ENCODE measurements at regions not wholly inside any gene's neighbourhood (a gene's known extent, or its start where the extent isn't known, plus 50 kb on each side); places are given as distances from the start of the nearest gene placed in this dataset.

DNA sequence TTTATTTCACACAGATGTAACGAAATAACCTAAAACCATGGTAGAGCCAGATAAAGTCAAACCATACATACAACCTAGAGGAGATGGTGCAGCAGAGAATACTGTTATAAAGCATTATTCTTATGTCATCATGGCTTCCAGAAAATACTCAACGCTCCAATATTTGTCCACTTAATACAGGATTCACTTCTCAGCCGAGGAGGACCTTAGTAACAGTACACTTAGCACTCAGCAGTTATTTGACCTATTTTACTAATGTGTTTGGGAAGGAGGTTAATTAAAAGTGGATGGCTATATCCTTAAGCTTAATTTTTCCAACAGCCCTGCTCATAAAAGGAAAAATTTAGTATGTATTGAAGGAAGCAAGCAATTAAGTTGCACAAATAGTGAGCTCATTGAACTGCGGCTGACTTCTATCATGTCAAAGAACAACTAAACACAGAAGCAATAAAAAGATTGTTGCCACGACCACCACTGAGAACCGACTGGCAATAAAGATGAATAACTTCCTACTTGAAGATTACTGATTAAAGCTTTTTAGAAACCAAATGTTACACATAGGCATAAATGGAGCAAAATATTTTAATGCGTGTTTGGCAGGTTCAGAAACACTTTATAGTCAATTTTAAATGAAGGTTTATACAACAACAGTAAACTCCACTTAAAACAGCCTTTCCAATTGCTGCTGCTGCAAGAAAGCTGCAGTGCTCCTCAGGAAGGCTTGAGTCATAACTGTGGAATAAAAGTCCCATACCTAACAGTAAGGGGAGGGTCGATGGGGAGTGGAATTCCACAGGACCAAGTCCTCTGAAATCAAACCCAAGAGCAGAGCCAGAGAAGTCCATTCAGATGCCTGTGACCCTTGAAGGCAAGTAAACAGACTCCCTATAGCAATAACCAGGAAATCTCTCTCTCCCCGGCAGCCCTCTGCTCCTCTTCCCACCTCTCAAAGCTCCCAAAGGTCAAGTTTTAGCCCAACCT, 218.9 kb upstream of the CDKN3 start:
- no peak for DNase-seq

DNA sequence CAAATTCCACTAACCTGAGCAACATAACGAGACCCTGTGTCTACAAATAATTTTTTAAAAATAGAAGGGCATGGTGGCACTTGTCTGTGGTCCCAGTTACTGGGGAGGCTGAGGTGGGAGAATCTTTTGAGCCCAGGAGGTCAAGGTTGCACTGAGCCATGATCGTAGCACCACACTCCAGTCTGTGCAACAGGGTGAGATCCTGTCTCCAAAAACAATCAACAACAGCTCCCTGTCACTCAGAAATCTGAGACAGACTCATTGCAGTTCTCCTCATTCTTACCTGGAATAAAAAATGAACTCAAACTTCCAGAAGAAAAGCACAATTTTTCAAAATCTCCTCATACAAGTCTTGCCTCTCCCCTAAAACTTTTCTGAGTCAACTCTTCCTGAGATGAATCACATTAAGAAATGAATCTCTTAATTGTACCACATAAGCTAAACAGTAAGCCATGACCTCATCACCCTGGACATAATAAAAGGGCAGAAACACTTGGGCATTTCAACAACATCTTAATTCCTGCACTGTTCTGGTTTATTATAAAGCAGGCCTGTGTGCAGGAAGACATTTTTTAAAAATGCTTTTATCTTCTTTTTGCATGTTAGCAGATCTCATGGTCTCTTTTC, 214.3 kb upstream of the CDKN3 start:
- no peak for DNase-seq

DNA sequence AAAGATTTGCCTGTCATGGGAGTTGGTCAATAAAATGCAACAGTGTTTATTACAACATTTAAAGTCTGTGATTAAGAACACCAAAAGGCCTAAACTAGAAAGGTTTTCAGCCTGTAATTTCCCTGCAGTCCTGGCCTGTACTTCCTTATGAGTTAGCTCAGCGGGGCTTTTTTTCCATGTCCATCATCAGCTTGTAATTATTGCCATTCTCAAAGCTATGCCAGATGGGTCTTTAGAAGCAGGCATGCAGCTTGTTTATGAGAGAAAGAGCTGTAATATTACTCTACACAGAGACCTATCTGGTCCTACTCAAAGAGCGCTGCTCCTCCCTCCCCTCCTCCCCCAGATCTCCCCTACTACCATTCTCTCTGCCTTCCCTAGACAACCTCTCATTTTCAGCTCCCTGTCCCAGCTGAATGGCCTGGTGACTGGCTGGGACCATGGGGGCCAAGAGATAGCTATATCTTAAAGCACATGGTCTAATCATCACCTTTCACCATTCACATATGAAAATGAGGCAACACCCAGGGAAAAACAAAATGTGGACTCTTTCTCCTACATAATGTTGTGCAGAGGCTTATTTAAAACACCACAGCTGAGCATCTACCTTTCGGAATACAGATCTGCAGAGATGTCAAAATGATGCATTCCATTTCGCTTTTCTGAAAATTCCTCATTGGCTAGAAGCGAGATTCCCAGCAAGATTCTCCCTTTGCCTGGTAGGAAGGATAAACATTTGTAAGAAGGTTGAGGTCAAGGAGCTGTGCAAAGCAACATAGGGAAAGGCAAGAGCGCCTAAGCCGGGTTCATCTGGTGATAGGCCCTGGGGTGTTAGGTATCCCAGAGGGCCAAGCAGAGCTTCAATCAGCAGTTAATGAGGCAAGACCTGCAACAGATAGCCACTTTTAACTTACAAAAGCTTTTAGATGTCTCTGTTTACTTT, 209.7 kb upstream of the CDKN3 start:
- peak; percentile 96 for DNase-seq

GRCh38 chr14:54188064-54188666, 208.6 kb upstream of the CDKN3 start:
- DNase-seq = no peak

DNA sequence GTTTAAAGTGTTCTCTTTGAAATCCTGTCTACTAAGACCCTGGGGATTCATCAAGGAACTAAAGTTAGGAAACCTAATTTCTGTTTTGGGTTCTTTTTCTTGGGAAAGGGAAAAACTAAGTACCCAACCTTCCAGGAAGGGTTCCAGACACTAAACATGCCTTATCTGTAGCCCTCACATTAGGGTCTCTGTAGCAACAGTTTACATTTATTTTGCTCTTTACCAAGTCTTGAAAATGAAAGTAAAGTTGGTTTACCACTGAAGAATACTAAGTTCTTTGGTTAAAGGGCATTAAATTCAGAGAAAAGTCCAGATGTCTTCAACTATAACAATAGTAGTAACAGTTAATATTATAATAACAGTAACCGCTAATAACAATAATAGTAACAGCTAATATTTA, 207.5 kb upstream of the CDKN3 start:
- no peak for DNase-seq

- no peak for DNase-seq
Measured at GRCh38 chr14:54189748-54190354, 207.0 kb upstream of the CDKN3 start.

- DNase-seq = no peak
Measured at GRCh38 chr14:54191846-54192245, 205.0 kb upstream of the CDKN3 start.

GRCh38 chr14:54192610-54193009, 204.2 kb upstream of the CDKN3 start:
- DNase-seq = no peak

GRCh38 chr14:54193871-54194270, 202.9 kb upstream of the CDKN3 start:
- DNase-seq = no peak

DNA sequence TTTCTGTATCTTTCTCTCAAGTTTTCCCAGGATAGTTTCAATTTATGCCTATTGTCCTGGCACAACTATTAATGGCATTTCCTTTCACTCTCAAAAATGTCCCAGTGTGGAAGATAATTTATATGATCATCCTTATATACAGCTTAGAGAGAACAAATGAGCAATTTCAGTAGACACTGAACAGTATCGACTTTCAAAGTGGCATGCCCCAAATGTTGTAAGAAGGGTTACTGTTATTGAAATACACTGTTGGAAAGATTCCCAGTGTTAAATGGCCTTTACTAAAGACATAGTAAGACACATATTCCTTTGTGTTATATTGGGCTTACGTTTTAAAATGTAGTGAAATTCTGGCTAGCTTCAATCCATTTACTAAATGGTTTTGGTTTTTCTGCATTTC, 202.3 kb upstream of the CDKN3 start:
- DNase-seq = no peak

GRCh38 chr14:54197369-54197768, 199.4 kb upstream of the CDKN3 start:
- no peak for DNase-seq

- no peak for DNase-seq
Measured at GRCh38 chr14:54200726-54201125, 196.1 kb upstream of the CDKN3 start.

DNA sequence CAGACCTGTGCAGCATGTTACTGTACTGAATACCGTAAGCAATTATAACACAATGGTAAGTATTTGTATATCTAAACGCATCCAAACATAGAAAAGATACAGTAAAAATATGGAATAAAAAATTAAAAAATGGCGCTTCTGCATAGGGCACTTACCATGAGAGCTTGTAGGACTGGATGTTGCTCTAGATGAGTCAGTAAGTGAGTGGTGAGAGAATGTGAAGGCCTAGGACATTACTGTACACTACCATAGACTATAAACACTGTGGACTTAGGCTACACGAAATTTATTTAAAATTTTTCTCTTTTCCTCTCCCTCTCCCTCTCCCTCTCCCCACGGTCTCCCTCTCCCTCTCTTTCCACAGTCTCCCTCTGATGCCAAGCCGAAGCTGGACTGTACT, 194.5 kb upstream of the CDKN3 start:
- DNase-seq = no peak

GRCh38 chr14:54206516-54206915, 190.3 kb upstream of the CDKN3 start:
- no peak for DNase-seq

DNA sequence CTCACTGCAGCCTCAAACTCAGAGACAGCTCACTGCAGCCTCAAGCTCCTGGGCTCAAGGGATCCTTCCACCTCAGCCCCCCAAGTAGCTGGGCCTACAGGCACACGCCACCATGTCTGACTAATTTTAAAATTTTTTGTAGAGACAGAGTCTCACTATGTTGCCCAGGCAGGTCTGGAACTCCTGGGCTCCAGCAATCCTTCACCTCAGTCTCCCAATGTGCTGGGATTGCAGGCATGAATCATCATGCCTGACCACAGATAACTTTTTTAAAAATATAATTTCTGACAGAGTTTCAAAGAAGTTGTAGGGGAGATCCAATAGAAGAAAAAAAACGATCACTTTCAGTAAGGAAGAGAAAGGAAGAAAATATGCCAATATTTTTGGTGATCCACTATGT, 189.7 kb upstream of the CDKN3 start:
- DNase-seq = no peak

DNA sequence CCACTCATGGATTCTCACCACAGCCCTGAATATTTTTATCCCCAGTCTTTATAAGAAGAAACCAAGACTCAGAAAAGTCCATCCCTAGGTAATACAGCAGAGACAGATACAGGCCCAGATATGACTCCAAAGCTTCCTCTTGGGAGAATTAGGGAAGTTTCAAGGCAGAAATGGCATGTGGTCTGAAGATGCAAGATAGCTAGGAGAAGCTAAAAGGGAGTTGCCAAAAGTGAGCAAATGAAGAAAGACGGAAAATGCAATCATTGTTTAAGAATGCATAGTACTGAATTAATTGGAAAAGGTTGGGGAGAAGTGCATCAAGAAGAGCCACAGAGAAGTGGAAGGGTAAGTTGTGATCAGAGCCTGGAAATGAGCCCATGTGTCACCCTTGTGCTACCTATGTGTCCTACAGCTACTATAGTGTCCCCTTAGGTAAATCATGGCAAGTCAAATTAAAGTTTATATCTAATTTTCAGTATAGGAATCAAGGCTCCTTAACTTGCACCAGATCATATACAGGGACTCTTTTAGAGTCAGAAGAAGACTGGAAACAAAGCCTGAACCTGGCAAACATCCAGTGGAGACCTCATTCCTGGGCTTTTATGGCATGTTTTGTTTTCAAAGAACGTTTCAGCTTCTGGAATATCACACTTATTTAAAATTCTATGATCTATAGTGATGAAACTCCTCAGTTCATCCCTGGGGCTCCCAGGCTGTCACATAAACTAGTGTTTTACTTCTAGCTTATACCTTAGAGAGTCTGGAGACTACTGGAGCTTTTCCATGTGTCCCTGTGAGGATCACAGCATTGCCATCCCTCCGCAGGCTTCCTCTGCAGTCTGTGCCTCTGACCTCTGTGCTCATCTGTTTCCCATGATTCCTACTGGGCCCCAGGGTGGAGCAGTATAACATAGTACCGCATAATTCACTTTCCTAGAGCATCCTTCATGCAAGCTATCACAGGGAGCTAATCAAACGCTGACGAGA, 189.0 kb upstream of the CDKN3 start:
- no peak for DNase-seq

- no peak for DNase-seq
Measured at GRCh38 chr14:54208751-54209150, 188.1 kb upstream of the CDKN3 start.

DNA sequence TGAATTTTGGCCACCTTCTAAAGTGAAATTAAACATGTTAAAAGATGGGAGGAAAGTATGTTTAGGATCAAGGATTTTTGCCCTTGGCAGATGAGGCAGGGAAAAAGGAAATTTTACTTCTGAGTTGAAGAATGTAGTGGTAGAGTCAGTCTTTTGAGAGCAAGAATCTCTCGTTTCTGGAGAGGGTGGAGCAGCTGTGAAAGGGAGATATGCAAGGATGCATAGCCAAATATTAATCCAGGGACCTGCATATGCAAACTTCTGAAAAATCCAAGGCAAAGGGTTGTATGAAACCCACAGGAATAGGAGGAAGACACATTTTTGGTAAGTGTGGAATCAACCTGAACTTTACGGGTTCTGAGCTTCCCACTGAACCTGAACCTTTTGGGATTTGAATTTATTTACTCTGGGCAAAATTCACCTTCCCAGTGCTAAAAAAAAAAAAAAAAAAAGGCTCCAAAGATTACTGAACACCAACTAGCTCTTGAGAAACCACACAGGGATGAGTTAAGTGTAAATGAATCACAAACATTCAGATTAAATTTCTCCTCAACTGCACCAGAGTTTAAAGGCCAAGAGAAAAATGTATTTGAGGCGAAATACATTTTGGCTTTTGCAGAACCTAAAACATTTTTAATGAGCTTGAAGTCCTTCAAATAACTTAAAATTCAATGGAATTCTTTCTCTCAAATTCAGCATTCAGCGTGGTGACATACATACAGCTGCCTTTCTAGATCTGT, 187.1 kb upstream of the CDKN3 start:
- no peak for DNase-seq

DNA sequence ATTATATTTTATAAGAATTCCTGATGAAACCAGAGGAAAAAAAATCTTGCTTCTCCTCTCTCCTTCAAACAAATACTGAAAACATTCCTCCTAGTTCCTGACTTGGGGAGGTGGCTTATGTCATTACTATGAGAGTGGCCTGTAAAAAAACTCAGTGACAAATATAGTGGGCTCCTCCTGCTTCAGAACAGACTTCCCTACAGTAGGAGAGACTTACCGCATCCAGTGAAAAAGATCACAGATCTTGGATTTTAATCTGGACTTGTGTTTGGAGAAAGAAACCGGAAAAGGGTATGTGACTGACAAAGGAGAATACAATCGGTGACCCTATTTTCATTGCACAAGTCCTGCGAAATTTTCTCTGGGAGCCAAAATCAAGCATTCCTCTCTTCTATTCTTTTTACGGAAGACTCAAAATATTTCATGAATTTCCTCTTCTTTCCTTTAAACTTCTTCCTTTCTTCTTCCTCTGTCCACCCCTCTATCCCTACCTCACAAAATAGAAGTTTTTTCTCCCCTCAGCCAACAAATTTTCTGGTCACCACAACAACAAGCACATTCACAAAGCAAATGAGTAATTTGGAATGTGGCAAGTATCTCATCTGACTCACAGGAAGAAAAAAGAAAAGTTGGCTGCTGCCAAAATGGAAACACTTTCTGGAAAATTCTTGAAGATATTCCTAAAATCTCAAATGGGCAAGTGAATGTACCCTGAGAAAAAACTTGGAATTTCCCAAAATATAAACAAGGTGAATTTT, 185.1 kb upstream of the CDKN3 start:
- DNase-seq = no peak

- no peak for DNase-seq
Measured at GRCh38 chr14:54213536-54213935, 183.3 kb upstream of the CDKN3 start.
